BJ (cell line): ENCODE measurements at regions not wholly inside any gene's neighbourhood (a gene's known extent, or its start where the extent isn't known, plus 50 kb on each side); places are given as distances from the start of the nearest gene placed in this dataset.

ENCODE experiments used
- CTCF ChIA-PET: fragments of 350-600 bp; formaldehyde crosslinking; extraction: SDS; loops from one replicate; lab custom pipeline; 2021; ENCODE audit warnings: antibody characterized with exemption, inconsistent platforms; lab: Yijun Ruan, JAX
- POLR2A ChIA-PET: fragments of 300-600 bp; sonication (Branson Sonifier 250); formaldehyde crosslinking; extraction: SDS; loops from one replicate; lab custom pipeline; 2021; ENCODE audit warnings: antibody characterized with exemption; lab: Charles Lee
- DNase-seq: peaks from one replicate; pipeline ENCODE4 v3.0.0-alpha.2; 2011; ENCODE audit warnings: low read depth
- H3K27me3 ChIP-seq: 2 replicates; pipeline ENCODE4 v1.6.0; 2011; ENCODE audit warnings: low read length; ENCODE audit not compliant: control insufficient read depth, insufficient read depth
- H3K36me3 ChIP-seq: 2 replicates; pipeline ENCODE4 v1.5.1; 2011; ENCODE audit warnings: low read length; ENCODE audit not compliant: control insufficient read depth, insufficient read depth
- H3K4me3 ChIP-seq: 2 replicates; pipeline ENCODE4 v1.5.1; 2011; ENCODE audit warnings: low read depth, mild to moderate bottlenecking, control low read depth, low read length
- CTCF ChIP-seq: IDR thresholded peaks from 2 replicates; pipeline ENCODE4 v1.5.1; 2011; ENCODE audit warnings: low read depth, mild to moderate bottlenecking, control low read depth, inconsistent platforms, low read length, moderate library complexity; ENCODE audit not compliant: insufficient read depth

GRCh38 chr7:53900856-53901528, 641.2 kb upstream of the VSTM2A start:
- H3K36me3 ChIP-seq, result no peaks in the 10 kb centered on the region
- H3K27me3 ChIP-seq, result no peaks in the 10 kb centered on the region
- ChIA-PET CTCF (interaction anchor here (0.6 kb wide), 1 partner anchor 857 kb away, joined by 3 read pairs; no protein-coding TSS in a partner anchor), POLR2A (no interaction called here)
- H3K4me3 ChIP-seq, result no peak overlapping the region
- no peak for DNase-seq
- TF ChIP-seq CTCF, result no peak

GRCh38 chr7:53904355-53904754, 637.8 kb upstream of the VSTM2A start:
- DNase-seq, result no peak
- TF ChIP-seq CTCF, result no peak
- H3K4me3 ChIP-seq, result no peak overlapping the region
- no peaks in the 10 kb centered on the region for H3K27me3 ChIP-seq
- H3K36me3 ChIP-seq, result no peaks in the 10 kb centered on the region
- CTCF ChIA-PET, result no interaction called here
- POLR2A ChIA-PET, result no interaction called here

GRCh38 chr7:53917637-53918036, 624.5 kb upstream of the VSTM2A start:
- Histone ChIP-seq H3K36me3 (no peaks in the 10 kb centered on the region), H3K4me3 (no peak overlapping the region), H3K27me3 (no peaks in the 10 kb centered on the region)
- TF ChIP-seq CTCF, result no peak
- ChIA-PET CTCF (no interaction called here), POLR2A (no interaction called here)
- no peak for DNase-seq

GRCh38 chr7:53920011-53920410, 622.2 kb upstream of the VSTM2A start:
- CTCF ChIA-PET, result no interaction called here
- Histone ChIP-seq H3K36me3 (no peaks in the 10 kb centered on the region), H3K27me3 (no peaks in the 10 kb centered on the region), H3K4me3 (no peak overlapping the region)
- POLR2A ChIA-PET, result no interaction called here
- no peak for TF ChIP-seq CTCF
- no peak for DNase-seq

GRCh38 chr7:53940483-53940882, 601.7 kb upstream of the VSTM2A start:
- POLR2A ChIA-PET, result no interaction called here
- H3K4me3 ChIP-seq, result no peak overlapping the region
- H3K27me3 ChIP-seq, result no peaks in the 10 kb centered on the region
- CTCF ChIA-PET, result no interaction called here
- TF ChIP-seq CTCF, result no peak
- H3K36me3 ChIP-seq, result no peaks in the 10 kb centered on the region
- DNase-seq, result no peak
